Body of pancreas (tissue), 4 donors: ENCODE measurements at regions not wholly inside any gene's neighbourhood (a gene's known extent, or its start where the extent isn't known, plus 50 kb on each side); places are given as distances from the start of the nearest gene placed in this dataset.

Experiments
- ATAC-seq: fragments of 150-250 bp; one replicate; pipeline ENCODE4 v1.9.1; 2016
- DNase-seq, 4 donors: peaks; one replicate each; pipeline ENCODE4 v3.0.0-alpha.2; 2019
- H3K27ac ChIP-seq, 4 donors: fragments of 200-600 bp; sonication (generic); 1 replicate in 3 of 4; 2 replicates in 1 of 4; pipeline versions ENCODE4 v1.5.1 to v1.6.1; 2016 to 2019; ENCODE audit warnings: mild to moderate bottlenecking in 1 of 4, mixed read lengths in 1 of 4, moderate library complexity in 1 of 4
- H3K27me3 ChIP-seq, 2 donors: fragments of 200-600 bp; sonication (generic); one replicate each; pipeline ENCODE4 v1.6.0; 2016; ENCODE audit warnings: mild to moderate bottlenecking in 1 of 2
- H3K36me3 ChIP-seq, 2 donors: fragments of 200-600 bp; sonication (generic); replicated peaks in 1 of 2; 2 replicates each; pipeline ENCODE4 v1.5.1; 2016; ENCODE audit warnings: low read depth in 2 of 2; ENCODE audit not compliant: insufficient read depth in 1 of 2
- H3K4me1 ChIP-seq: fragments of 200-600 bp; sonication (generic); one replicate; pipeline ENCODE4 v1.6.0; 2016
- H3K4me3 ChIP-seq, 2 donors: fragments of 200-600 bp; sonication (generic); 1 replicate in 1 of 2; 2 replicates in 1 of 2; pipeline ENCODE4 v1.5.1; 2016 to 2019
- H3K9me3 ChIP-seq, 3 donors: fragments of 200-600 bp; sonication (generic); 1 replicate in 2 of 3; 2 replicates in 1 of 3; pipeline ENCODE4 v1.5.1; 2016
- POLR2A ChIP-seq, 3 donors: fragments of 450-650 bp; IDR thresholded peaks; one replicate each; pipeline ENCODE4 v1.6.1; 2016; ENCODE audit warnings: antibody characterized with exemption in 3 of 3, mild to moderate bottlenecking in 2 of 3
- WGBS, 2 donors: methylation state at CpG; one replicate each; pipeline ENCODE4 v1.1.5; 2017; 5-methylcytosine and 5-hydroxymethylcytosine counted together
- intact Hi-C: fragments of 100-400 bp; cut with DNase I; formaldehyde crosslinking; loops from one replicate; pipeline ENCODE4 v1.15.1; 2023
- TF ChIP-seq, protein P1 (sequence below), 7 experiments: fragments of 450-650 bp in 4 of 7; fragments of 200-600 bp in 3 of 7; sonication (generic) in 3 of 7; IDR thresholded peaks; one replicate each; pipeline ENCODE4 v1.5.1; 2016 to 2019; ENCODE audit warnings: antibody characterized with exemption in 7 of 7

DNA sequence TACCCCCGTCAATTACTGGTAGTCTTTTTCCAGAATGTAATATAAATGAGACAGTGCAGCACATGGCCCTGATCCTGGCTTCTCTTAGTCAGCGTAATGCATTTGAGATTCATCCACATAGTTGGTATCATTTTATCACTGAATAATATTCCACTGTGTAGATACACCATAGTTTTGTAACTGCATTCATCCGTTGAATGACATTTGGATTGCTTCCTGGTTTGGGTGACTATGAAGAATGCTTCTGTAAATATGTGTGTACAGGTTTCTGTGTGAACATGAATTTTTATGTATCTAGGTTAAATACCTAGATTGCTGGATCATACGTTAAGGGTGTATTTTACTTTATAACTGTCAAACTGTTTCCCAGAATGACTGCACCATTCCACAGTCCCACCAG, 62.6 kb upstream of the STMND1 start:
- ATAC-seq (no peak), DNase-seq (no peak)
- no peak overlapping the region for H3K4me3 ChIP-seq
- WGBS, 2 donors = 78 to 80% methylated on average over 4 of the region's 4 CpGs
- H3K9me3 ChIP-seq = no peaks in the 10 kb centered on the region
- intact Hi-C loops = no loop called here
- H3K27ac ChIP-seq = no peak overlapping the region
- H3K4me1 ChIP-seq = peaks cover 23% of the 10 kb centered on the region
- TF ChIP-seq POLR2A (IDR thresholded peaks at IDR 0.05) = no peak
- TF ChIP-seq, protein P1, sequence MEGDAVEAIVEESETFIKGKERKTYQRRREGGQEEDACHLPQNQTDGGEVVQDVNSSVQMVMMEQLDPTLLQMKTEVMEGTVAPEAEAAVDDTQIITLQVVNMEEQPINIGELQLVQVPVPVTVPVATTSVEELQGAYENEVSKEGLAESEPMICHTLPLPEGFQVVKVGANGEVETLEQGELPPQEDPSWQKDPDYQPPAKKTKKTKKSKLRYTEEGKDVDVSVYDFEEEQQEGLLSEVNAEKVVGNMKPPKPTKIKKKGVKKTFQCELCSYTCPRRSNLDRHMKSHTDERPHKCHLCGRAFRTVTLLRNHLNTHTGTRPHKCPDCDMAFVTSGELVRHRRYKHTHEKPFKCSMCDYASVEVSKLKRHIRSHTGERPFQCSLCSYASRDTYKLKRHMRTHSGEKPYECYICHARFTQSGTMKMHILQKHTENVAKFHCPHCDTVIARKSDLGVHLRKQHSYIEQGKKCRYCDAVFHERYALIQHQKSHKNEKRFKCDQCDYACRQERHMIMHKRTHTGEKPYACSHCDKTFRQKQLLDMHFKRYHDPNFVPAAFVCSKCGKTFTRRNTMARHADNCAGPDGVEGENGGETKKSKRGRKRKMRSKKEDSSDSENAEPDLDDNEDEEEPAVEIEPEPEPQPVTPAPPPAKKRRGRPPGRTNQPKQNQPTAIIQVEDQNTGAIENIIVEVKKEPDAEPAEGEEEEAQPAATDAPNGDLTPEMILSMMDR (IDR thresholded peaks at IDR 0.05) = no peak
- no peaks in the 10 kb centered on the region for H3K36me3 ChIP-seq
- no peaks in the 10 kb centered on the region for H3K27me3 ChIP-seq

DNA sequence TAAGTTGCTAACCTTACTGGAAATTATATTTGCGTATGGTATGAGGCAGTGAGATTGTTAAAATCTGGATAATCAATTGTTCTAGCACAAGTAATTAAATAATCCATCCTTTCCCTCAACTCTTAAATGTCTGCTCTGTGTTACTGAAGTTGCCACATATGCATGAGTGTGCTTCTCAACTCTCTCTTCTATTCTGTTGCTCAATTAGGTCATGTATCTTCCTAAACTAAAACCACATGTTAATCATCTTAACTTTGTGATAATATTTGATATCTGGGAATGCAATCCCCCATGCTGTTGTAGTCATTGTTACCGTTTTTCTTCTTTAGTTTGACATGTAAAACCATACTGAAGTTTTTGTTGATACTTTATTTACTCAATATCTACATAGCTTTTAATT, 63.5 kb upstream of the STMND1 start:
- no peak overlapping the region for H3K27ac ChIP-seq
- no peaks in the 10 kb centered on the region for H3K36me3 ChIP-seq
- no peaks in the 10 kb centered on the region for H3K9me3 ChIP-seq
- no peaks in the 10 kb centered on the region for H3K27me3 ChIP-seq
- no peak for ATAC-seq
- H3K4me3 ChIP-seq = no peak overlapping the region
- intact Hi-C loops = no loop called here
- peaks cover 24% of the 10 kb centered on the region for H3K4me1 ChIP-seq
- DNase-seq = no peak
- WGBS, 2 donors = 79 to 83% methylated on average over 2 of the region's 2 CpGs
- TF ChIP-seq POLR2A (IDR thresholded peaks at IDR 0.05) = no peak
- TF ChIP-seq, protein P1 (IDR thresholded peaks at IDR 0.05) = no peak

DNA sequence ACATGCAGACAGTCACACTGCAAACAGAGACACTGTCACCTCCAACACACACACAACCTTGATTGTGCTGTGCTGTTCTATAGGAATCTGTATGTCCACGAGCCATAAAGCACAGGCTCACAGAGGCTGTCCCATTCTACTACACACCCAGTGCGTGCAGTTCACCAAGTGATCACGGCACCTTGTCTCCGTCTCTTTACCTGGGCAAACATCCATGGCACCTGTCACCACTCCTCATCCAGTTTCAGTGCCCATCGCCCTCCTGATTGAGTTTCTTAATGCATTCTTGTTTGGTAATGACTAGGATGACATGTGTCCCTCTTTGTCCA, 65.8 kb upstream of the STMND1 start:
- Histone ChIP-seq H3K4me1 (peaks cover 23% of the 10 kb centered on the region), H3K27ac (peak overlapping the region in 1 of 4 donors; percentile 7), H3K9me3 (no peaks in the 10 kb centered on the region), H3K4me3 (no peak overlapping the region), H3K27me3 (no peaks in the 10 kb centered on the region), H3K36me3 (no peaks in the 10 kb centered on the region)
- ATAC-seq (no peak), DNase-seq (no peak)
- TF ChIP-seq, protein P1 (IDR thresholded peaks at IDR 0.05) = no peak
- no peak for TF ChIP-seq POLR2A (IDR thresholded peaks at IDR 0.05)
- intact Hi-C loops = no loop called here
- WGBS, 2 donors = 44 to 49% methylated on average over 5 of the region's 5 CpGs

DNA sequence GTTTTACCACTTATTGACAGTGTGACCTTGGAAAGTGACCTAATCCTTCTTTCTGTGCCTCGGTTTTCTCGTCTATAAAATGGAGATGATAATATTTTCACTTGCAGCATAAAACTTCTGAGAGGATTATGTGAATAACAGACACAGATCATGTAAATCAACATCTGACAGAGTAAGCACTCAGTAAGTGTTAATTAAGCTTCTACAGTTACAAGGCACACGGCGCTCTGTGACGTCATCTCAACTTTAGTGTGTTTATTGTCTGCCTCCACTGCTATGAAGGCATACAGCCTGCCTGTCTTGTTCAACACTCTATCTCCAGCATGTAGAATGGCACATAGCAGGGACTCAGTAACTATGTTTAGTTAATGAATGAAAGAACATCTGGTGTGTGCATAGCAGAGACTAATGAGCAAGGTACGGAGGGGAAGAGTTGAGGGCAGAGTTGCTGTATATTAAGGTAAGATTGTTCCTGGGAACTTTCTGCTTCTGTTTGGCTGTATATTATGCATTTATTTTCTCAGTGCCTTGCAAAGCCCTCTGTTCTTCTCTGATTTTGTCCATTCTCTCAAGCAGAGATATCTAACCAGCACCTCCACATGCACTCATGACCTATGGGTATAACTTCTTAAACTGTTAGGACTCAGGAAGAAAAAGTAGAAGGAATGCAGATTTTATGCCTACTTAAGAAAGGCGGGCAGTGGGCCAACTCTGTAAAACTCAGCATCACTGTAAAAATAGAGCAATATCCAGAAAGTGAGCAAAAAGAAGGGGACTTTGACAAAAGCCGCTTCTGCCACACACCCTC, 66.4 kb upstream of the STMND1 start:
- Histone ChIP-seq H3K27me3 (no peaks in the 10 kb centered on the region), H3K36me3 (no peaks in the 10 kb centered on the region), H3K4me1 (peaks cover 23% of the 10 kb centered on the region), H3K9me3 (no peaks in the 10 kb centered on the region), H3K27ac (peak overlapping the region in 1 of 4 donors; percentile 7), H3K4me3 (no peak overlapping the region)
- ATAC-seq (peak; percentile 64), DNase-seq (peak in 1 of 4 donors; percentile 46)
- TF ChIP-seq, protein P1 (IDR thresholded peaks at IDR 0.05) = no peak
- no peak for TF ChIP-seq POLR2A (IDR thresholded peaks at IDR 0.05)
- intact Hi-C loops = no loop called here
- WGBS, 2 donors = 28 to 34% methylated on average over 8 of the region's 8 CpGs

DNA sequence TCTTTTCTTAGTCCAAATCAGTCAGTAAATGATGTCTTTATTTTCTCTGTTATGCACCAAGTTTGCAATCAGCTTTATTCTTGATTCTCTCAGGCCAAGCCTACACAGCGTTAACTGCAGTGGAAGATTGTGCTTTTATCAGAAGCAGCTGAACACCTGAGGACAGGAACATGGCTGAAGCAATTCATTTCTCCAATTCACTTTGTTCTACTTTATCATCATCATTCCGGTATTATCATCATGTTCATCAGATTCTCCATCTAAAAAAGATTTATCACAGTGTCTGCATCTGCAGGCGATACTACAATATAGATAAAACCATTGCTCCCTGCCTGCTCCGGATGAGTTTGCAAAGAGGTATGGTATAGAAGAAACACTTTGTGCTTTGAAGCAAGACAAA, 68.1 kb upstream of the STMND1 start:
- Histone ChIP-seq H3K27me3 (no peaks in the 10 kb centered on the region), H3K4me3 (no peak overlapping the region), H3K27ac (no peak overlapping the region), H3K4me1 (peaks cover 23% of the 10 kb centered on the region), H3K36me3 (no peaks in the 10 kb centered on the region), H3K9me3 (no peaks in the 10 kb centered on the region)
- no peak for TF ChIP-seq POLR2A (IDR thresholded peaks at IDR 0.05)
- TF ChIP-seq, protein P1 (IDR thresholded peaks at IDR 0.05) = no peak
- no peak for ATAC-seq
- DNase-seq = no peak
- WGBS, 2 donors = 73 to 78% methylated on average over 4 of the region's 4 CpGs
- intact Hi-C loops = no loop called here
